GM10266 (cell line): ENCODE measurements at regions not wholly inside any gene's neighbourhood (a gene's known extent, or its start where the extent isn't known, plus 50 kb on each side); places are given as distances from the start of the nearest gene placed in this dataset.

Source experiments
- DNase-seq: peaks from one replicate; pipeline ENCODE4 v3.0.0; 2012; ENCODE audit errors: extremely low spot score
- TF ChIP-seq, protein P1 (sequence below): IDR thresholded peaks from 2 replicates; pipeline ENCODE4 v1.5.1; 2012; ENCODE audit warnings: mild to moderate bottlenecking, low read depth; ENCODE audit not compliant: control insufficient read depth, insufficient read depth; ENCODE audit errors: missing control alignments

DNA sequence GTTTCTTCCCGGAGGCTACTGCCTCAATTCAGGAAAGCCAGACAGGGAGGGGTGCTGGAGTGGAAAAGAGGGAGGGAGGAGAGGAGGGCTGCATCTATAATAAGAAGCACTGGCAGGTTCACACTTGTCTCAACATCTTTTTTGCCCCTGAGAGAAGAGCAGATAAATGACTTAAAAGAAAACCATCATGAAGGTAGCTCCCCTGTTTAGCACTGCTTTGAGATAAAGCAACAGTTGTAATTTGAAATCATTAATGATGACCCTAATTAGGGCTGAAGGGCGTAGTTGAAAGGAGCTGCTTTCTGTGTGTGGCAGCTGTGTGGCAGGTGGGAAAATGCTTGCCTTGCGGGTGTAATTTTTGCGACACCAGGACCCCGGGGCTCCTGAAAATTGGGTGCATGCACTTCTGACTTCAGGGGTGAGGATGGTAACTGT is 222.8 kb upstream of the IL12A start:
- DNase-seq: no peak

DNA sequence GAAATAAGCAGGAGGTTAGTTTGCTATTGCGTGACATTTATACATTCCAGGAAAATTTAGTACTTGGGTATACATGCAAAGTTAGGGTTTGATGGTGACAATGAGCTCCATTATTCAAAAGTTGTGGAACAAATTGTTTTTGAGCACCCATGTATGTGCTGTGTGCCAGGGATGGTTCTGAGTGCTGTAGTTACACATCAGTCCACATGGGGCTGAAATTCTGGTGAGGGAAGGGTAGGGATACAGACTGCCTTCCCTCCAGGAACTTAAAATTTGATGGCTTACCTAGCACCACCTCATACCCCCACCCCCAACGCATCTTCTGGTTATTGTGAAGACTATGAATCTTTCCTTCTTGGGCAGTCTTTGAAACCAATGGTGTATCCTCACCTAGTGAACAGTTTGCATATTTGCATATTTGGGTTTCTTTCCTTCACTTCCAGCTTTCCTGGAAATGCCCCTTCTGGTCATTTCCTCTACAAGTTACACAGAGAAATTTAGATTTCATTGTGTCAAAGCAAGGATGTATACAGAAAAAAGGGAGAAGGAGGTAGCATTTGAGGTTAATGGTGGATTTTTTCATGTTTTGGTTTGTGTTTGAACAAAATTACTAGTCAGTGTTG is 222.0 kb upstream of the IL12A start:
- TF ChIP-seq, protein P1, sequence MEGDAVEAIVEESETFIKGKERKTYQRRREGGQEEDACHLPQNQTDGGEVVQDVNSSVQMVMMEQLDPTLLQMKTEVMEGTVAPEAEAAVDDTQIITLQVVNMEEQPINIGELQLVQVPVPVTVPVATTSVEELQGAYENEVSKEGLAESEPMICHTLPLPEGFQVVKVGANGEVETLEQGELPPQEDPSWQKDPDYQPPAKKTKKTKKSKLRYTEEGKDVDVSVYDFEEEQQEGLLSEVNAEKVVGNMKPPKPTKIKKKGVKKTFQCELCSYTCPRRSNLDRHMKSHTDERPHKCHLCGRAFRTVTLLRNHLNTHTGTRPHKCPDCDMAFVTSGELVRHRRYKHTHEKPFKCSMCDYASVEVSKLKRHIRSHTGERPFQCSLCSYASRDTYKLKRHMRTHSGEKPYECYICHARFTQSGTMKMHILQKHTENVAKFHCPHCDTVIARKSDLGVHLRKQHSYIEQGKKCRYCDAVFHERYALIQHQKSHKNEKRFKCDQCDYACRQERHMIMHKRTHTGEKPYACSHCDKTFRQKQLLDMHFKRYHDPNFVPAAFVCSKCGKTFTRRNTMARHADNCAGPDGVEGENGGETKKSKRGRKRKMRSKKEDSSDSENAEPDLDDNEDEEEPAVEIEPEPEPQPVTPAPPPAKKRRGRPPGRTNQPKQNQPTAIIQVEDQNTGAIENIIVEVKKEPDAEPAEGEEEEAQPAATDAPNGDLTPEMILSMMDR: no peak
- DNase-seq: peak; percentile 23

More for the DNA sequence above, 222.8 kb upstream of the IL12A start:
- TF ChIP-seq, protein P1: no peak

DNA sequence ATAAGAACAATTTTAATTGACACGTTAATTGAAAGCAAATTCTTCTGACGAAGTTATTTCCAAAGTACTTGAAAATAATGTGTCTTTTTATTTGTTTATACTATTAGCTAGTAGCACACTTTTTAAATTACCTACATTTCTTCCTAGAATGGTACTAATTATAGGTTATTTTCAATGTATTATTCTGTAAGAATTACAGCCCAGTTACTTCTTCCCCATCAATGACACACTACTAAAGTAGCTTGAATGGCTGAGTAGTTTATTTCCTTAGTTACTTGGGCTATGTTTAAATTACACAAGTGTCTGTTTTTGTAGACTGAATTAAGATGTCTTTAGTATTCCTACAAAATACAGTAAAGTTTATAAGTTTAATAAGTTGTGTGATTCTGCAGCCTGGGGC is 217.6 kb upstream of the IL12A start:
- TF ChIP-seq, protein P1: no peak
- DNase-seq: no peak

DNA sequence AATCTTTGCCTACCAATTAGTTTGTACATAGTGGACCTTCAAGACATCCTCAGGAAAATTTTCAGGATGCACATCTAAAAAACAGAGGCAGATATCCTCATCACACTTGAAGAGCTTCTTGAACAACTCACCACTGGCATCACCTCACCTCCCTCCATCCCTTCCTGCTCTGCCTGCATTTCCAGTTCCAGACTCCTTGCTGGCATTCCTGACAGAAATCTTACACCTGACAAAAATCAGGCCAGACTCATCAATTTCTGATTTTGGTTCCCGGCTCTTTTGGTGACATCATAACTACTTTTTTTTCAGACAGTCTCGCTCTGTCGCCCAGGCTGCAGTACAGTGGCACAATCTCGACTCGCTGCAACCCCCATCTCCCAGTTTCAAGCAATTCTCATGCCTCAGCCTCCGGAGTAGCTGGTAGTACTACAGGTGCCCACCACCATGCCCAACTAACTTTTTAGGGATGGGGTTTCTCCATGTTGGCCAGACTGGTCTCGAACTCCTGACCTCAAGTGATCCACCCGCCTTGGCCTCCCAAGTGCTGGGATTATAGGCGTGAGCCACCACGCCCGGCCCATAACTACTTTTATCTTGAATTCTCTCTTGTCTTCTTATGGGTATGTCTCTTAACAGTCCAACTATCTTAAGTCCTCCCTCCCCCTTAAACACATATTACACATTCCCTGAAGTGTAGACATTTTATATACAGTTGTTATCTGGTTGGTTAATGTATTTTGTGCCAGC is 216.6 kb upstream of the IL12A start:
- no peak for DNase-seq
- TF ChIP-seq, protein P1: no peak

DNA sequence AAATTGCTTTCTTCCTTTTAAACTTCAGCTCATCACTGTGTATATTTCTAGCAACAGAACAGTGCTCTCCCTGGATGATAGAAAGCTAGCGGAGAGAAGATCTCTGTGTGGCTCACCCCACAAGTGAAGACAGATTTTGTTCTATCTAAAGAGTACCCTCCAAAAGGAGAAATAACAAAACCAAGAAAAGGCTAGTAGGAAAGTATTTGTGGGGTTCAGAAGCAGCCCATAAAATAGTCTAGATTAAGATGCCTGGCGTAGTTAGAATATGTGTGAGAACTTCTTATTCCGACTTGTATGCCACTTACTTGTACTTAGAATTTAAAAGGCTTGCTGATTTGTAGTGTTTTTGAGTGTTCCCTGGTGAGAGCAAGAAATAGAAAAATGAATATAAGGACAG is 214.9 kb upstream of the IL12A start:
- TF ChIP-seq, protein P1: no peak
- no peak for DNase-seq

DNA sequence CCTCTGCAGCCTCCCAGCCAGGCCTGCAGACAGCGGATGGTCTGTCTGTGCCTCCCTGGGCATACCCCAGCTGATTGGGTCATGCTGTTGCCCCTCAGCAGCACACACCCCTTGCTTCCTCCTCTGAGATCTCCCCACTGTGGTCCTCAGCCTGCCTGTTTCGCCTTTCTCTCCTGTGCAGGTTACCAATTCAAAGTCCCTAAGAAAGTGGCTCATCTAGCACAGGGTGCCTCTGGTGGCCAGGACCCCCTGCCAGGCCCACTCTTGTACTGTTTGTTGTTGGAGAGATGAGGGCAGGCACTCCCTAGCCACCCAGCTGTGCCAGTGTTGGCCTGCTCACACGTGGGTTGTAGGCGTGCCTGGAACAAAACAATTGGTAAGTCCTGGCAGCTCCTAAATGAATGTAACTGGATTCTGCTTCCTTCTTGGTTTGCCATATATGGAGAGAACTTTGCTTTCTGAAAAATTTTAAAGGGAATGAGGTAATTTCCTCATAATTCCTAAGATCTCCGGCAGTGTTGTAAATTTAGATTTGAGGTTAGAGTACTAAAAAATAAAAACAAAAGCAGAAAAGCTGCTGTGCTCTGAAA is 213.2 kb upstream of the IL12A start:
- TF ChIP-seq, protein P1: no peak
- DNase-seq: no peak

DNA sequence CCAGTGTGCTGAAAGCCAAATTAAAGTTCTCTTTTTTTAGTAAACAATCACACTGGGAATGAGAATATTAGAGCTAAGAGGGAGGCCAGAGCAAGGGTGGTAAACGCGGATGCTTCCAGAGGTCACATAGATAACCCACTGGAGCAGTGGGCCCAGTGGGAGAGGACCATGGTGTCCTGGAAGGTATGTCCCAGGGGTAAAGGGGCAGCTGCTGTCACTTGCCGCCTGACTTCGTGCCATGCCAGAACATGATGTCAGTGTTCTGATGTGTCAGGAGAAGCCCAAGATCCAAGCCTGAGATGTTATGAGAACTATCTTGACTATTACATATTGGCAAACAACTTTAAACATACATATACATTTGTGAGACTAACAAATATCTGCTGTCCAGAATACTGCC is 211.9 kb upstream of the IL12A start:
- TF ChIP-seq, protein P1: no peak

More for the DNA sequence above, 211.9 kb upstream of the IL12A start:
- DNase-seq: no peak
